Suprapubic skin (tissue), 4 donors: ENCODE measurements at regions not wholly inside any gene's neighbourhood (a gene's known extent, or its start where the extent isn't known, plus 50 kb on each side); places are given as distances from the start of the nearest gene placed in this dataset.

ENCODE experiments used
- EP300 ChIP-seq: sonication (generic); formaldehyde crosslinking; IDR thresholded peaks from one replicate; pipeline ENCODE4 v1.6.1; 2017; ENCODE audit warnings: antibody characterized with exemption
- POLR2A ChIP-seq, 2 donors: fragments of 450-650 bp; IDR thresholded peaks; one replicate each; pipeline ENCODE4 v1.6.1; 2017; ENCODE audit warnings: antibody characterized with exemption in 2 of 2, mild to moderate bottlenecking in 2 of 2, moderate library complexity in 2 of 2
- POLR2AphosphoS5 ChIP-seq, 3 donors: sonication (generic); formaldehyde crosslinking; IDR thresholded peaks; one replicate each; pipeline ENCODE4 v1.6.1; 2017; ENCODE audit warnings: antibody characterized with exemption in 3 of 3
- TF ChIP-seq, protein P1 (sequence below), 2 donors: fragments of 200-600 bp in 1 of 2; fragments of 450-650 bp in 1 of 2; sonication (generic) in 1 of 2; IDR thresholded peaks; one replicate each; pipeline ENCODE4 v1.5.1; 2016 to 2019; ENCODE audit warnings: antibody characterized with exemption in 2 of 2, mild to moderate bottlenecking in 1 of 2, moderate library complexity in 1 of 2

DNA sequence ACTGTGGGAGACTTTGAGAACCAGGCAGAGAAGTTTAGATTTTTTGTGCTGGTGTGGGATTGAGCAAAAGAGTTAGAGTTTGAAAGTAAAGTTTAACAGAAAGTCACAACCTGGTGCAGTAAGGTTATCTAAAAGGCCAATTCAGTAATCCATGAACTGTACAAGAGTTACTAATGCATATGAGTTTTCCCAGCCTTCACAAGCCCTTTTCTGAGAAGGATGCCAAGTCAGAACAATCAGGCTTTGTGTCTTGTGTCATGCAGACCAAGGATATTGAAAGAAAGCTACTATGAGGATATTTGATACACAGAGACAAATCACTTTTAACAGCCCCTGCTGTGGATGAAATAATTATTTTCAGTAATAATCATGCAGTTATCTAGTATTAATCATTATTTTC is 68.8 kb upstream of the MYO3A start:
- no peak for TF ChIP-seq POLR2A (IDR thresholded peaks at IDR 0.05)
- TF ChIP-seq, protein P1, sequence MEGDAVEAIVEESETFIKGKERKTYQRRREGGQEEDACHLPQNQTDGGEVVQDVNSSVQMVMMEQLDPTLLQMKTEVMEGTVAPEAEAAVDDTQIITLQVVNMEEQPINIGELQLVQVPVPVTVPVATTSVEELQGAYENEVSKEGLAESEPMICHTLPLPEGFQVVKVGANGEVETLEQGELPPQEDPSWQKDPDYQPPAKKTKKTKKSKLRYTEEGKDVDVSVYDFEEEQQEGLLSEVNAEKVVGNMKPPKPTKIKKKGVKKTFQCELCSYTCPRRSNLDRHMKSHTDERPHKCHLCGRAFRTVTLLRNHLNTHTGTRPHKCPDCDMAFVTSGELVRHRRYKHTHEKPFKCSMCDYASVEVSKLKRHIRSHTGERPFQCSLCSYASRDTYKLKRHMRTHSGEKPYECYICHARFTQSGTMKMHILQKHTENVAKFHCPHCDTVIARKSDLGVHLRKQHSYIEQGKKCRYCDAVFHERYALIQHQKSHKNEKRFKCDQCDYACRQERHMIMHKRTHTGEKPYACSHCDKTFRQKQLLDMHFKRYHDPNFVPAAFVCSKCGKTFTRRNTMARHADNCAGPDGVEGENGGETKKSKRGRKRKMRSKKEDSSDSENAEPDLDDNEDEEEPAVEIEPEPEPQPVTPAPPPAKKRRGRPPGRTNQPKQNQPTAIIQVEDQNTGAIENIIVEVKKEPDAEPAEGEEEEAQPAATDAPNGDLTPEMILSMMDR (IDR thresholded peaks at IDR 0.05) = no peak
- TF ChIP-seq EP300 = no peak
- TF ChIP-seq POLR2AphosphoS5 (IDR thresholded peaks at IDR 0.05) = no peak
